GM12865 (cell line): ENCODE measurements at regions not wholly inside any gene's neighbourhood (a gene's known extent, or its start where the extent isn't known, plus 50 kb on each side); places are given as distances from the start of the nearest gene placed in this dataset.

Source experiments
- DNase-seq: peaks from one replicate; pipeline ENCODE4 v3.0.0; 2010; ENCODE audit warnings: low read depth
- H3K4me3 ChIP-seq: 2 replicates; pipeline ENCODE4 v1.5.1; 2011; ENCODE audit warnings: mild to moderate bottlenecking, low read depth, low read length, control low read depth
- TF ChIP-seq, protein P1 (sequence below): IDR thresholded peaks from 2 replicates; pipeline ENCODE4 v1.5.1; 2011; ENCODE audit warnings: low read length, control low read depth, low read depth, inconsistent platforms; ENCODE audit not compliant: insufficient read depth; ENCODE audit errors: missing control alignments

DNA sequence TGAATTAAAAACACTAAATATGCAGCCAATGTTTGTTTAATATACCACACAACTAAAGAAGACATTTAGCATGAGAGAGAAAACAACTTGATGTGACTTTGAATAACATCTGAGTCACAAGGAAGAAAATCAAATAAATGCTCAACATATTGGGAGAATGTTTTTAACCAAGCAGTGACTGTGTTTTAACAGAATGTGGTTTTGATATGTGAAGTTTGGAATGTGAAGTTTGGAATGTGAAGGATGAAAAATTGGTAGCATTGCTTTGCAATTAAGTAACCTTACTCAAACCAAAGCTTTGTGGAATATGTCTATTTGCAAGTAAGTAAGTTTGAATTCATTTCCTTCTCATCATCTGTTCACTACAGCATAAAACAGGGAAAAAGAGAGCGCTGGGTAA lies 128.2 kb upstream of the DNAJC10 start:
- no peak overlapping the region for H3K4me3 ChIP-seq
- TF ChIP-seq, protein P1, sequence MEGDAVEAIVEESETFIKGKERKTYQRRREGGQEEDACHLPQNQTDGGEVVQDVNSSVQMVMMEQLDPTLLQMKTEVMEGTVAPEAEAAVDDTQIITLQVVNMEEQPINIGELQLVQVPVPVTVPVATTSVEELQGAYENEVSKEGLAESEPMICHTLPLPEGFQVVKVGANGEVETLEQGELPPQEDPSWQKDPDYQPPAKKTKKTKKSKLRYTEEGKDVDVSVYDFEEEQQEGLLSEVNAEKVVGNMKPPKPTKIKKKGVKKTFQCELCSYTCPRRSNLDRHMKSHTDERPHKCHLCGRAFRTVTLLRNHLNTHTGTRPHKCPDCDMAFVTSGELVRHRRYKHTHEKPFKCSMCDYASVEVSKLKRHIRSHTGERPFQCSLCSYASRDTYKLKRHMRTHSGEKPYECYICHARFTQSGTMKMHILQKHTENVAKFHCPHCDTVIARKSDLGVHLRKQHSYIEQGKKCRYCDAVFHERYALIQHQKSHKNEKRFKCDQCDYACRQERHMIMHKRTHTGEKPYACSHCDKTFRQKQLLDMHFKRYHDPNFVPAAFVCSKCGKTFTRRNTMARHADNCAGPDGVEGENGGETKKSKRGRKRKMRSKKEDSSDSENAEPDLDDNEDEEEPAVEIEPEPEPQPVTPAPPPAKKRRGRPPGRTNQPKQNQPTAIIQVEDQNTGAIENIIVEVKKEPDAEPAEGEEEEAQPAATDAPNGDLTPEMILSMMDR = no peak
- no peak for DNase-seq

DNA sequence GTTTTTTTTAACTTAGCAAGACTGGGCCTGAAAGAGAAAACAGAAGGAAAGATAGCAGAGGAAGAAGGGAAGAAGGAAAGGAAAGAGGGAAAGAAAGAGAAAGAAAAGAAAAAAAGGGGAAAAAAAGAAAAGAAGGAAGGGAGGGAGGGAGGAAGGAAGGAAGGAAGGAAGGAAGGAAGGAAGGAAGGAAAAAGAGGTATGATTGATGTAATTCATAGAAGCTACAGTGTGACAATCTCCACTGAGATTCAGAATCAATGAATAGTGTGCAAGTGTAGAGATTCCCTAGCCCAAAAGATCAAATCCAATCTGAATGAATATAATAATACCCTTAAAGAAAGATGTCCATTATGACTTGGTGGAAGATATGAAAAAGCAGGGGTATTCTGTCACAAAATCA lies 126.9 kb upstream of the DNAJC10 start:
- no peak for DNase-seq
- no peak overlapping the region for H3K4me3 ChIP-seq
- TF ChIP-seq, protein P1 = no peak

DNA sequence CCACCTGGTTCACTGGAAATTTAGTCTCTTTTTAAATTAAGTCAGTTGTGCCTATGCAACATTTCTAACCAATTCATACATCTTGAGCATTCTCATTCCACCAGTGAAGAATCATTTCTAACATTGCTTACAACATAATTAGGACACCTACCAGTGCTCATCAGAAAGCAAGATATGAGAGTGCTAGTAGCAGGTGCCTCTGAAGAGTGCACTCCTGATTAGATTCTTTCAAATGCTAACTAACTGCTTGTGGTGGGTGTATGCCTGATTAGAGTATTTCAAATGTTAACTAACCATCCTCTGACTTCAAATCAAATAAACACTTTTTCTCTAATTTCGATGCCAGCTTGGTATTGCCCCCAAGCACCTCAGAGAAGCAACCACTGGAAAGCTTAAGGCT lies 124.3 kb upstream of the DNAJC10 start:
- no peak overlapping the region for H3K4me3 ChIP-seq
- no peak for DNase-seq
- TF ChIP-seq, protein P1 = no peak

DNA sequence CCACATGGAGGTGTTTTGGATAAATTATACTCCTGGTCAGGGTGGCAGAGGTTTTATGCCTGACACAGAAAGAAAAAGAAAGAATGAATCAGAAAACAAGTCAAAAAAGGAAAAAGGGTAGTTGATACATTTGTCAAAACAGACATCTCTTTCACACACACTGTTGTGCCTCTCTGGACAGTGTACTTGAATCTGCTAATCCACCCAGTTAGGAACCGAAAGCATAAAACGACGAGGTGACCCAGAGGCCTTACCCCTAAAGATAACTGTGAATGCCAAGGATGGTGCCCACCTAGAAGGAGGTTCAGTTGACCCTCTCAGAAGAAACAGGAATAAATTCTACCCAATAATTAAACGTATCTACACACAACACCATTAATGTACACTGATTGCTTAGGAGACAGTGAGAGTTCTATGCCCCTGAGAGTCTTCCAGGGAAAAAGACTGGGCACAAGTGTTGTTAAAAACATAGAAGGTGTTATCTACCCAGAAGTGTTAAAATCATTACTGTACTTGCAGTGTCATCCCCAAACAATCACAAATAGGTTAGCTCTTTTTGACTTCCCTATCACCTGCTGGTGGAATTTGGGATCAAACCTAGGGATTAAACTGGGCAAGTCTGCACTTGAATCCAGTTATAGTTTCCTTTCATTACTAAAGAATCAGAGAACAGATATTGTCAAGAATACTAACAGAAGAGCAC lies 123.2 kb upstream of the DNAJC10 start:
- no peak for DNase-seq
- TF ChIP-seq, protein P1 = no peak
- no peak overlapping the region for H3K4me3 ChIP-seq

DNA sequence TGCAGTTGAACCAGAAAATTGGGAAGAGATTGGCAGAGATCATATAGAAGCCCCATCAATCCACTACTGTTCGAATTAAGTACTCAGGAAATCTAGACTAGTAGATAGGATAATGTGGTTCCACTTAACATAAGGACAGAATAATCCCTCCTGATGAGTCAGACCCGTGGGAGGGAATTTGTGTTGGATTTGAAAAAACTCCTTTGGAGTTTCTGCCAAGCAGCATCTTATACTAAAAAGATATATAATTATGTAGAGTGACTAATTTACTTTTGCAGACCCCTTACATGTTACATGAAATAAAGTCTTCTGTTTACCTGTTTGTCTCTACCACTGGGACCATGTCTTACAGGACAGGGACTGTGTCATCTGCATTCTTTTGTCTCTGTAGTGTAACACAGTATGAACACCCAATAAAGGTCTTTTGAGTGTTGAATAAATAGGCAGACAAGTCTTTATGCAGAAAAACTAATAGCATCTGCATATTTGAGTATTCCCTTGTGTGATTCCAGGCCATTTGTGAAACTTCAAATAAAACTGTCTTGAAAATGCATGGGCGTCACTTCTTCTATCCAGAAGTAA lies 122.6 kb upstream of the DNAJC10 start:
- DNase-seq = no peak
- TF ChIP-seq, protein P1 = no peak
- H3K4me3 ChIP-seq = no peak overlapping the region

DNA sequence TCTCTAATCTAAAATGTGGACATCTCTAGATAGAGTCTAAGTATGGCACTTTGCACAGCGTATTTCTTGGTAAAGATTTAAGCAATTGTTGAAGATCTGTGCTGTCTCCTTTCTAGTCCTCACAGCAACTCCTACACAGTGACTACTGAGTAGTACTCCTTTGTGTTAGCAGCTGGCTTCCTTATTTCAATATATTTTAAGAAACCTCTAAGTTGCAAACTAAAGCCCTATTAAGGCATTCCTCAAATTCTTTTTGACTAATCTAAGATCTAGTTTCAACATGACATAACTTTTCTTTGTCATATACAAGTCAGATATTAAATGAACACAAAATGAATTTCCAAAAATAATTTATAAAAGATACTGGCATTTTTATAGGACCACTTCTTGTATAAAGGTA lies 121.8 kb upstream of the DNAJC10 start:
- TF ChIP-seq, protein P1 = no peak
- DNase-seq = no peak
- H3K4me3 ChIP-seq = no peak overlapping the region

GRCh38 chr2:182595650-182596049 lies 120.4 kb upstream of the DNAJC10 start:
- no peak overlapping the region for H3K4me3 ChIP-seq
- TF ChIP-seq, protein P1 = no peak
- DNase-seq = no peak
